Cardiac fibroblast (primary cell): ENCODE measurements at regions not wholly inside any gene's neighbourhood (a gene's known extent, or its start where the extent isn't known, plus 50 kb on each side); places are given as distances from the start of the nearest gene placed in this dataset.
A peak's percentile ranks its signal among the peaks of the same experiment; 100 is the strongest.

Experiments
- DNase-seq, 2 donors: peaks; one replicate each; pipeline versions ENCODE4 v3.0.0 to v3.0.0-alpha.2; 2010; ENCODE audit warnings: low read depth in 2 of 2
- H3K4me3 ChIP-seq, 2 donors: replicated peaks in 1 of 2; 1 replicate in 1 of 2; 2 replicates in 1 of 2; pipeline ENCODE4 v1.5.1; 2011; ENCODE audit warnings: low read depth in 2 of 2, low read length in 2 of 2, mild to moderate bottlenecking in 2 of 2, moderate library complexity in 1 of 2
- TF ChIP-seq, protein P1 (sequence below): IDR thresholded peaks from one replicate; pipeline ENCODE4 v1.5.1; 2011; ENCODE audit warnings: low read depth, mild to moderate bottlenecking, low read length, inconsistent platforms

DNA sequence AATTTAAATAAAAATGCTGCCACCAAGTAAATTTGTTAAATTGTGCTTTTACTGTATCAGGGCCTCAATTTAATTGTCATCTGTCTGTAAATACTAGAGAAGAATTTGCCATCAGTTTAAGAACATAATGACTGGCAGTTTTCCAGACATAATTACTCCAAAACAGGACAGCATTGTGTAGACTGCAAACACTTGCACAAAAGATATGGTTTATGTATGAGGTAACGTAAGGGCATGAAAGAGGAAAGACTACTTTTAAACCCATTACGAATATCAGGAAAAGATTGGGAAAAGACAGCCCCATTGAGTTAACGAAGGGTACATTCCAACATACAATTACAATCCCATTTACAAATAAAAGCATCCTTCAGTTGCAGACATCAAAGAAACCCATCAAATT is 59.8 kb upstream of the KRR1 start:
- DNase-seq, result no peak
- TF ChIP-seq, protein P1, sequence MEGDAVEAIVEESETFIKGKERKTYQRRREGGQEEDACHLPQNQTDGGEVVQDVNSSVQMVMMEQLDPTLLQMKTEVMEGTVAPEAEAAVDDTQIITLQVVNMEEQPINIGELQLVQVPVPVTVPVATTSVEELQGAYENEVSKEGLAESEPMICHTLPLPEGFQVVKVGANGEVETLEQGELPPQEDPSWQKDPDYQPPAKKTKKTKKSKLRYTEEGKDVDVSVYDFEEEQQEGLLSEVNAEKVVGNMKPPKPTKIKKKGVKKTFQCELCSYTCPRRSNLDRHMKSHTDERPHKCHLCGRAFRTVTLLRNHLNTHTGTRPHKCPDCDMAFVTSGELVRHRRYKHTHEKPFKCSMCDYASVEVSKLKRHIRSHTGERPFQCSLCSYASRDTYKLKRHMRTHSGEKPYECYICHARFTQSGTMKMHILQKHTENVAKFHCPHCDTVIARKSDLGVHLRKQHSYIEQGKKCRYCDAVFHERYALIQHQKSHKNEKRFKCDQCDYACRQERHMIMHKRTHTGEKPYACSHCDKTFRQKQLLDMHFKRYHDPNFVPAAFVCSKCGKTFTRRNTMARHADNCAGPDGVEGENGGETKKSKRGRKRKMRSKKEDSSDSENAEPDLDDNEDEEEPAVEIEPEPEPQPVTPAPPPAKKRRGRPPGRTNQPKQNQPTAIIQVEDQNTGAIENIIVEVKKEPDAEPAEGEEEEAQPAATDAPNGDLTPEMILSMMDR, result no peak

DNA sequence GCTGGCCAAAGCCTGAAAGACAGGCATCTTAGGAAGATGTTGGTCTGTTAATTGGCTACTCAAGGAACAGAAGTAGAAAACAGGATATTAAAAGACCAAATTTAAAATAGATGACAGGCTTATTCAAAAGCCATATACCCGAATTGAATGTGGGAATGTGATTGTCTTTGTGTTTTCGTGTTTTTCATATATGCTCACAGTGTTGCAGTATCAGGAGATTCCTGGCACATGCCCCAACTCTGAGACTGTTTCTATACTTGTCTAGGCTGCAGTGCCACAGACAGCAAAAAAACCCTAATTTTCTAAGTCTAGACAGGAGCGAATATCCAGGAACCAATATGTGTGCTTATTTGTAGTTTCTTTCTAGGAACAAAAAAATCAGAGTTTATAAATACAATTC is 57.4 kb upstream of the KRR1 start:
- TF ChIP-seq, protein P1, result no peak
- peak in 1 of 2 donors; percentile 22 for DNase-seq
- no peak overlapping the region for H3K4me3 ChIP-seq

More for the DNA sequence above, 59.8 kb upstream of the KRR1 start:
- H3K4me3 ChIP-seq, result no peak overlapping the region

DNA sequence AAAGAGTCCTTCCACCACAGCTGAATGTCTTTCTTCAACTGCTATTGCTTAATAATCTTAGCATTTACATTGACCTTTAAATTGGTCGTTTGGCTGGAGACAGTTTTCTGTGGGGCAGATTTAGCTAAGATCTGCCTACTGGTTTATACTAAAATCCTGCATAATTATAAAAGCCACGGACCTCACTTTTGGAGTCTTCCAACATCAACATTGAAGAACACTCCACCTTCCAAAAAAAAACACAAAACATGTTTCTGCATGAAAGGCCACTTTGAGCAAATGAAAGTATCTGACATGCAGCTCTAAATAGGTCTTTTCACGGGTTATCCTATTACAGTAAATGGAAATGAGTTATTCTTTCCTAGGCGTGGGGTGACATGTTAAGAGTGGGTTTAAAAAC is 57.0 kb upstream of the KRR1 start:
- TF ChIP-seq, protein P1, result no peak
- H3K4me3 ChIP-seq, result no peak overlapping the region
- peak in 1 of 2 donors; percentile 31 for DNase-seq

DNA sequence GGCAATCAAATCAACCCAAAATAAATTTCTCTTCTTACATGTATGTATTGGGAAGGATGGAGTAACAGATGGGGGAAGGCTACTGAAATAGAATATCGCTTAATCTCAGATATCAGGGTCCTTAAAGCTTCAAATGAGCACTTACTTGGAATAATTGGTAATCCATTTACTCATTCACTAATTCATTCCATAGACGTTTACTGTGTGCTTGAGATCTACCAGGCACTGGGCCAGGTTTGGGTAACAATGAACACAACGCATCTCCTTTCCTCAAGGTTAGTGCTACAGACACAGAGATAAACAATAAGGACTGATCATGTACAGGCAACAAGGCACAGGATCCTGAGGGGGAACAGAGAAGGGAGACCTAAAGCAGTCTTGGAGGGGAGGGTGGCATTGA is 54.4 kb upstream of the KRR1 start:
- H3K4me3 ChIP-seq, result no peak overlapping the region
- no peak for DNase-seq
- TF ChIP-seq, protein P1, result no peak

DNA sequence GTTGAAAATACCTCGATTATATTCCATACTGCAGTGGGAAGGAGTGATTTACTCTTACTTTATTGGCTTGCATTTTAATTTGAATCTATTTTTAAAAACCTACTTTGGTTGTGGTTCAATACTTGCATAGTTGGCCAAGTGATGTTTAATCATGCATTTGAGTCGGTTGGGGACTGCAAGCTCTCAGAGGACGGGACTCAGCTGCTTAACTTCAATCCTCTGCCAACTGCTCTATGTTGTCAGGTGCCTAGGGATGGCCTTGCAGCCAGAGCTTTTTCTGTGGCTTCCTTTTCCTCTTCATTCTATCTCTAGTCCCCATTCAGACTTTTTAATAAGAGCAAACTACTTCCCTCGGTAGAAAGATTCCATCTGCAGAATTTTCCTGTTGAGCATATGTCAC is 53.4 kb upstream of the KRR1 start:
- TF ChIP-seq, protein P1, result no peak

DNA sequence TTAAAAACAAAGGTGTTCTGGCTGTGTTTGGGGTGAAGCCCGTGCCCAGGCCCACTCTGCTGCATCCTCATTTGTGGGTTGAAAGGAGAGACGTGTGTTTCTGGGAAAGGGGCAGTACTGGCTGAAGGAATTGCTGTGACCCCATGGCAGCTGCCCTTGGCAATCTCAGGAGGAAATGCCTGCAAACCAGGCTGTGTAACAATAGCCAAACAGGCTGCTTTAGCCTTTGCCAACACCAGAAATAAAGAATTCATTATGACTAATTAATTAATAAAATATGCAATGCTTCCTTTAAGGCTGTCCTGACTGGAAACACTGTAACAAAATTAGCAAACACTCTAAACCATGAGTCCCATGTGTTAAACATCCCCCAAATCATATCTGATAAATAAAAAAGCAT is 53.0 kb upstream of the KRR1 start:
- TF ChIP-seq, protein P1, result no peak
- no peak overlapping the region for H3K4me3 ChIP-seq
- DNase-seq, result peak in 1 of 2 donors; percentile 82

More for the DNA sequence above, 53.4 kb upstream of the KRR1 start:
- peak in 1 of 2 donors; percentile 15 for DNase-seq
- no peak overlapping the region for H3K4me3 ChIP-seq

- TF ChIP-seq, protein P1, result no peak
These were observed 51.9 kb upstream of the KRR1 start for GRCh38 chr12:75563351-75563750.

More at GRCh38 chr12:75563351-75563750, 51.9 kb upstream of the KRR1 start:
- no peak overlapping the region for H3K4me3 ChIP-seq
- DNase-seq, result no peak
